ENCODE measurements at regions not wholly inside any gene's neighbourhood (a gene's known extent, or its start where the extent isn't known, plus 50 kb on each side); places are given as distances from the start of the nearest gene placed in this dataset.
A peak's percentile ranks its signal among the peaks of the same experiment; 100 is the strongest.

- DNase-seq (ENCODE audit: low spot score in 2 of 2) (no peak), ATAC-seq (no peak)
- H3K36me3 Mint-ChIP-seq = no peaks in the 10 kb centered on the region
- H3K9me3 Mint-ChIP-seq = no peaks in the 10 kb centered on the region
- H3K27ac Mint-ChIP-seq = no peak overlapping the region
Observed at GRCh38 chr17:79433379-79433778, 177.5 kb downstream of the RBFOX3 start.

- H3K36me3 Mint-ChIP-seq = no peaks in the 10 kb centered on the region
- no peak for DNase-seq (ENCODE audit: low spot score in 2 of 2)
- no peak overlapping the region for H3K27ac Mint-ChIP-seq
- ATAC-seq = no peak
- H3K9me3 Mint-ChIP-seq = no peaks in the 10 kb centered on the region
Observed at GRCh38 chr17:79431175-79431574, 179.7 kb downstream of the RBFOX3 start.

- DNase-seq (ENCODE audit: low spot score in 2 of 2) (no peak), ATAC-seq (no peak)
- H3K36me3 Mint-ChIP-seq = no peaks in the 10 kb centered on the region
- H3K27ac Mint-ChIP-seq = no peak overlapping the region
- no peaks in the 10 kb centered on the region for H3K9me3 Mint-ChIP-seq
Observed at GRCh38 chr17:79429864-79430494, 180.9 kb downstream of the RBFOX3 start.

GRCh38 chr17:79428988-79429387 is 181.9 kb downstream of the RBFOX3 start:
- Mint-ChIP-seq H3K27ac (no peak overlapping the region), H3K36me3 (no peaks in the 10 kb centered on the region), H3K9me3 (no peaks in the 10 kb centered on the region)
- ATAC-seq (no peak), DNase-seq (ENCODE audit: low spot score in 2 of 2) (no peak)

DNA sequence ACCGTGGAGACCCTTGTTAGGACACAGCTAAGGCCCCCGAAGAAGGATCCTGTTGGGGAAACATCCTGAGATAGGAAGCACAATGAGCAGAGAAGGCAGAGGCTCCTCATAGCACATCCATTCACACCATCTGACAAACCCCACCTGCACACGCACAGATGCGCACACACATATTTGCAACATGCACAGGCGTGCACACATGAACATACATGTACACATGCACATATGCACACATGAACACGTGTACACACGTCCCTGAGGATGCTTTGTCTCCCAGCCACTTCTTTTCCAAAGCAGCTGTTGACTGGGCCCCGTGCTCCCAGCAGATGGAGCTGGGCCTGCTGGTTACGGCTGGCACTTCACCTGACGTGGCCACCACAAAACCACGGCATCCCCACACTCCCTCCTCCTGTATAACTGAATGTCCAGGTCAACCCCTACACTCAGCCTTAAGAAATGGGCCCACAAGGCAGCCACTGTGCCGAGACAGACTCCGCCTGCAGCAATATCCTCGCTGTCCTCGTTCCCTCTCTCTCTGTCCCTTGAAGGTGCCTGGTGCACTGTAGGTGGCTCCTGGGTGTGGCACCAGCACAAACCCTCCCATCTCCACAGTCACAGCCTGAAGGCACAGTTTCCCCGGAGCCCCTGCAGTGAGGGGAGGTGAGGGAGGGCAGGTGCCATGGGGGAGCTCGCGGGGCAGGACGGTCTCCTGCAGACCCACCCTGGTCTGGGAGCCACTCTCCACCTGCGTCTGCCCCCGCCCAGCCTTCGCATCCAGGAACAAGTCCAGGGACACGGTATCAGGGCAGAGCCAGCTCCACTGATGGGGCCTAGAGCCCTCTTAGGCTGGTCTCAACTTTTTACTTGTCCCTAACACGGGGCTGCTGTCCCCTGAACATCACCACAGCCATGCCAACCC is 183.0 kb downstream of the RBFOX3 start:
- H3K27ac Mint-ChIP-seq = no peak overlapping the region
- DNase-seq (ENCODE audit: low spot score in 2 of 2) = no peak
- no peaks in the 10 kb centered on the region for H3K9me3 Mint-ChIP-seq
- ATAC-seq = no peak
- H3K36me3 Mint-ChIP-seq = no peaks in the 10 kb centered on the region

DNA sequence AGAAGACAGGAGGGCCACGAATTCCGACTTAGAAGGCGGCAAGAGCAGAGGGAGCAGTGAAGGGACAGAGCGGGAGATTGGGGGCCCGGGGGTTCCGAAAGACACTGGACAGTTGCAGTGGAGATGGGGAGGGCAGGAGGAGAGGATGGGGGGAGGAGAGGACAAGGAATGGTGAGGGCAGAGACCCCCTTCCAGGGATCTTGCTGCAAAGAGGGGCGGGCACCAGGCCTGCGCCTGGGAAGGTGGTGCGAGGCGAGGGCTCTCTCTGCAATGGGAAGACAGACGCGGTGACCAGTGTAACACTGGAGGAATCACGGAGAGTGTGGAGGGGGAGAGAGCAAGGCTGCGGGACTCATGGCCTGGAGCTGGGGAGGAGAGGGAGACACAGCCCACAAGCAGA is 185.2 kb downstream of the RBFOX3 start:
- H3K27ac Mint-ChIP-seq = no peak overlapping the region
- no peaks in the 10 kb centered on the region for H3K36me3 Mint-ChIP-seq
- no peaks in the 10 kb centered on the region for H3K9me3 Mint-ChIP-seq
- no peak for DNase-seq (ENCODE audit: low spot score in 2 of 2)
- no peak for ATAC-seq

DNA sequence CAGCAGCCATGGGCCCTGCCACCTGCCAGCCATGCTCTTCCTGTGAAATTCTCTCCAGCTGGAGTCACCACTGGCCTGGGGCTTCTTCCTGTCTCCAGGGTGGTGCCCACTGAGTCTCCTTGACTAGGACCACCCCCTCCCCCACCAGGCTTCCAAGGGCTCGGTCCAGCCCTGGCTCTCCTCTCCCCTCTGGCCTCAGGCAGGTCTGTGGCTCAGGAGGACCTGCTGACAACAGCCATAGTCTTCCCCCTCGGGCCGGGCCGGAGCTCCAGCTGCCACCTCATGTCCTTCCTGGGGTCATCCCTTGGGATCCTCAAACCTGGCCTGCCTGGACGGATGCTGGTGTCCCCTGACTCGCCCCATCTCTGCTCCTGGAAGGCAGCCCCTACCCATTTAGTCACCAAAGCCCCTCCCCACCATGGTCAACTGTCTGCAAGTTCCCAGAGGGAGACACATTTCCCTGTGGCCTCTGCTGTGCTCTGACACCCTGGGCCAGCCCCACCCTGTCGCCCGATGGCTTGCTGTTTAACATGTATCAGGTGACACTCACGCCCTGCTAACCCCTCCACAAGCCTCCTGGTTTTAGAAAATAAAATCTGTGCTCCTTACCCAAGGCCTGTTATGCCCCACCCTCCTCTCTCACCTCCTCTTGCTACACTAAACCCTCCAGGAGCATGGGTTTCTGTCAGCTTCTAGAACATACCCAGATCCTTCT is 186.2 kb downstream of the RBFOX3 start:
- DNase-seq (ENCODE audit: low spot score in 2 of 2) (no peak), ATAC-seq (no peak)
- H3K36me3 Mint-ChIP-seq = no peaks in the 10 kb centered on the region
- H3K9me3 Mint-ChIP-seq = no peaks in the 10 kb centered on the region
- peak overlapping the region in 1 of 2 donors; percentile 50 for H3K27ac Mint-ChIP-seq

- no peak for ATAC-seq
- no peaks in the 10 kb centered on the region for H3K9me3 Mint-ChIP-seq
- no peak overlapping the region for H3K27ac Mint-ChIP-seq
- DNase-seq (ENCODE audit: low spot score in 2 of 2) = no peak
- H3K36me3 Mint-ChIP-seq = no peaks in the 10 kb centered on the region
Observed at GRCh38 chr17:79423811-79424465, 186.9 kb downstream of the RBFOX3 start.

- Mint-ChIP-seq H3K27ac (peak overlapping the region in 1 of 2 donors; percentile 53), H3K9me3 (no peaks in the 10 kb centered on the region), H3K36me3 (no peaks in the 10 kb centered on the region)
- ATAC-seq (no peak), DNase-seq (ENCODE audit: low spot score in 2 of 2) (no peak)
Observed at GRCh38 chr17:79422236-79422635, 188.6 kb downstream of the RBFOX3 start.

GRCh38 chr17:79420318-79421243 is 190.3 kb downstream of the RBFOX3 start:
- peak in 1 of 2 donors; percentile 38 for DNase-seq (ENCODE audit: low spot score in 2 of 2)
- H3K9me3 Mint-ChIP-seq = no peaks in the 10 kb centered on the region
- H3K27ac Mint-ChIP-seq = no peak overlapping the region
- peak; percentile 16 to 89 for ATAC-seq
- H3K36me3 Mint-ChIP-seq = no peaks in the 10 kb centered on the region

- DNase-seq (ENCODE audit: low spot score in 2 of 2) = no peak
- H3K27ac Mint-ChIP-seq = no peak overlapping the region
- no peaks in the 10 kb centered on the region for H3K9me3 Mint-ChIP-seq
- ATAC-seq = no peak
- no peaks in the 10 kb centered on the region for H3K36me3 Mint-ChIP-seq
Observed at GRCh38 chr17:79417476-79417988, 193.3 kb downstream of the RBFOX3 start.

- Mint-ChIP-seq H3K27ac (no peak overlapping the region), H3K9me3 (no peaks in the 10 kb centered on the region), H3K36me3 (no peaks in the 10 kb centered on the region)
- no peak for ATAC-seq
- no peak for DNase-seq (ENCODE audit: low spot score in 2 of 2)
Observed at GRCh38 chr17:79415909-79416308, 194.9 kb downstream of the RBFOX3 start.

DNA sequence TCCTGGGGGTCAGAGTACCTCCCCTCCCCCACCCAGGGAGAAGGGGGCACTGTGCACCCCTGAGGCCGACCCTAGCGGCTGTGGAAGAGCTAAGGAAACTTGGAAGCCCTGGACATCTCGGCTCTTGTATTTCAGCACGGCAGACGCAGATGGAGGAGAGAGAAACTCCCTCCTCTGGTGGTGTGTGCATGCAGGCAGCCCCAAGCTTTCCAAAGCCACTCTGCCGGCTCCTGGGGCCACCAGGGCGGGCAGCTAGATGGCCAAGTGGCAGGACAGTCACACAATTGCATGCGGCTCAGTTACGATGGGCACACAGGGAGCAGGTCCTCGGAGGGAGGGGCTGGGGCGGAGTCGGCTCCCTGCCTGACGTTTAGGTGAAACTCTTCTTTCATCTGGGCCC is 195.5 kb downstream of the RBFOX3 start:
- DNase-seq (ENCODE audit: low spot score in 2 of 2) (no peak), ATAC-seq (no peak)
- Mint-ChIP-seq H3K27ac (no peak overlapping the region), H3K36me3 (no peaks in the 10 kb centered on the region), H3K9me3 (no peaks in the 10 kb centered on the region)

GRCh38 chr17:79414793-79415211 is 196.0 kb downstream of the RBFOX3 start:
- Mint-ChIP-seq H3K36me3 (no peaks in the 10 kb centered on the region), H3K9me3 (no peaks in the 10 kb centered on the region), H3K27ac (no peak overlapping the region)
- DNase-seq (ENCODE audit: low spot score in 2 of 2) (no peak), ATAC-seq (no peak)

GRCh38 chr17:79414063-79414792 is 196.6 kb downstream of the RBFOX3 start:
- Mint-ChIP-seq H3K27ac (no peak overlapping the region), H3K36me3 (no peaks in the 10 kb centered on the region), H3K9me3 (no peaks in the 10 kb centered on the region)
- ATAC-seq = no peak
- DNase-seq (ENCODE audit: low spot score in 2 of 2) = no peak
